Testis (tissue), 2 donors: ENCODE measurements at regions not wholly inside any gene's neighbourhood (a gene's known extent, or its start where the extent isn't known, plus 50 kb on each side); places are given as distances from the start of the nearest gene placed in this dataset.

Source experiments
- CTCF ChIP-seq, 3 experiments: fragments of 450-650 bp in 2 of 3; fragments of 200-600 bp in 1 of 3; sonication (generic) in 1 of 3; IDR thresholded peaks; one replicate each; pipeline ENCODE4 v1.5.1; 2016 to 2019; ENCODE audit warnings: antibody characterized with exemption in 3 of 3, mild to moderate bottlenecking in 2 of 3, moderate library complexity in 1 of 3
- POLR2A ChIP-seq: fragments of 450-650 bp; IDR thresholded peaks from one replicate; pipeline ENCODE4 v1.6.1; 2017; ENCODE audit warnings: antibody characterized with exemption, mild to moderate bottlenecking, moderate library complexity

DNA sequence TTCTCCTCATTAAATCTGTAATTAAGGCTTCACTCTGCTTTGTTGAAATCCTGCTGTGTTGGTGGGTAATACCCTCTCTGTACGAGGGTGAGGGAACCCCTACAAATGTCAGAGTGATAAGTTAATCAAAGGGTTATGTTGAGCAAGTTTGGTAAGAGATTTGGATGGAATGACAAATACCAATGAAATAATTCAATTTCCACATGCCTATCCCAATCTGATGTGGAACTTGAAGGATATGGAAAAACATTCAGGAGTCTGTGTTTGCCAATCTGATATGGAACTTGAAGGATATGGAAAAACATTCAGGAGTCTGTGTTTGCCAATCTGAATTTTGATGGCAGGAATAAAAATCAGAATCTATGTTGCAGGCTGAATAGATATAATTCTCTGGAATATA is 910.2 kb downstream of the TUSC7 start:
- TF ChIP-seq POLR2A (no peak), CTCF (IDR thresholded peaks at IDR 0.05) (no peak)
